Stimulated activated CD4-positive, alpha-beta T cell treated with anti-CD3 and anti-CD28 coated beads, TNF-alpha, amount 100 ng/mL, for 48 hours (primary cell): ENCODE measurements at regions not wholly inside any gene's neighbourhood (a gene's known extent, or its start where the extent isn't known, plus 50 kb on each side); places are given as distances from the start of the nearest gene placed in this dataset.
"Not testable (repeated sequence)": the region's sequence is repeated elsewhere in the genome, so short reads cannot be mapped to it uniquely, and the experiment has no call there.

ENCODE experiments used
- DNase-seq, 3 donors: peaks; one replicate each; pipeline ENCODE4 v3.0.0-alpha.2; 2020; ENCODE audit warnings: low read depth in 3 of 3

DNA sequence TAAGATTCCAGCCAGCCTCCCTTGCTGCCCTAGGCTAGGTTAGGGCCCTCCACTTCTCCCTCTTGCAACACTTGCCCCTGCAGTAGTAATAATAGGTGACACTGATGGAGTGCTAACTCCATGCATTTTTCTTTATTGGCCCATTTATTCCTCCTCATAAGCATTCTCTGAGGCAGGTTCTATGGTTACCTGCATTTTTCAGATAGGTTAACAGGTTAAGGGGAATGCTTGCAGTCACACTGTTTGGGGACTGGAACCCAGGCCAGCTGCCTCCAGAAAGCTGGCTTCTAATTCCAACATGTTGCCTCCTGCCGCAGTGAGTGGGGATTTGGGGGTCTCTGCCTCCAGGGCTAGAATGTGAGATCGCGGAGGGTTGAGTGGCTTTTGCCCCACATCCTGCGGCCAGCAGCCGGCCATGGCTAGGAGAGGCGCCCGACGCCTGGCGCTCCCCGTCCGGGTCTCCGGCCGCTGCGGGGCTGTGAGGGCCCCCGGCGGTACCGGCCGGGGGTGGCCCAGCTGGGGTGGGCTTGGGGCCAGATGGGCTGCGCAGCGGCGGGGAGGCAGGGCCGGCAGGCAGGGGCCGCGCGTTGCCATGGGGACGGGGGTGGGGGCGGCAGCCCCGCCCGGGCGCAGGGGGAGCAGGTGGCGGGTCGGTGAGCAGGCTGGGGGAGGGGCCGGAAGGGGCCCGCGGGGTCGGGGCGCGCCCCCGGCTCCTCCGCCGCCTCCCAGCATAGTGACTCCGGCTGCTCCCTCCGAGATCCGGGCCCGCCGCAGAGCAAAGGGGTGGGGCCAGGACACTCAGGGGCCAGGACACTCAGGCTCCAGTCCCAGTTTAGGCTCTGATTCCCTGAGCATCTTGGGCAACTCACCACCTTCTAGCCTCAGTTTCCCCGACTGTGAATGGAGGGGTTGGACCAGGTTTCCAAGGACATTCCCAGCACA, 68.4 kb upstream of the SSBP3 start:
- no peak for DNase-seq

DNA sequence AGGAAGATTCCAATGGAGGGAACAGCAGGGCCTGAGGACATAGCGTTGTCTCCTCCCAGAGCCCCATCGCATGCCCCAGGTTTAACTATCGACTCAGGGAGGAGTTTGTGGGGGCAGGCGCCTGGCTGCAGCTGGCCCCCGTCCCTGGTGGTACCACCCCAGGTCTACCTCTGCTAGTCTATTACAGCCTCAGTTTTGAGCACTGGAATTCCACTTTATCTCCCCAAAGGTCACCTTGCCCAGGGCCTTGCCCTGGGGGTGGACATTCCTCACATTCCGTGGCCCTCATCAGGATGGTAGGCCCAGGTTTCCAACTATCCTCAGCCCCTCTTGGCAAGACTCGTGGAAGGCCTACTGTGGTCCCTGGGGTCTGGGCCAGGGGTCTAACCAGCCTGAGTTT, 65.4 kb upstream of the SSBP3 start:
- no peak for DNase-seq

DNA sequence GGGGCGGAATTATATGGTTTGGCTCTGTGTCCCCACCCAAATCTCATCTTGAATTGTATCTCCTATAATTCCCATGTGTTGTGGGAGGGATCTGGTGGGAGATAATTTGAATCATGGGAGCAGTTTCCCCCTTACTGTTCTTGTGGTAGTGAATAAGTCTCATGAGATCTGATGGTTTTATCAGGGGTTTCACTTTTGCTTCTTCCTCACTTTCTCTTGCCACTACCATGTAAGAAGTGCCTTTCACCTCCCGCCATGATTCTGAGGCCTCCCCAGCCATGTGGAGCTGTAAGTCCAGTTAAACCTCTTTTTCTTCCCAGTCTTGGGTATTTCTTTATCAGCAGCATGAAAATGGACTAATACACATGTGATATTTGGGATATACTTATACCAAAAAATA, 63.2 kb upstream of the SSBP3 start:
- not testable (repeated sequence) for DNase-seq

DNA sequence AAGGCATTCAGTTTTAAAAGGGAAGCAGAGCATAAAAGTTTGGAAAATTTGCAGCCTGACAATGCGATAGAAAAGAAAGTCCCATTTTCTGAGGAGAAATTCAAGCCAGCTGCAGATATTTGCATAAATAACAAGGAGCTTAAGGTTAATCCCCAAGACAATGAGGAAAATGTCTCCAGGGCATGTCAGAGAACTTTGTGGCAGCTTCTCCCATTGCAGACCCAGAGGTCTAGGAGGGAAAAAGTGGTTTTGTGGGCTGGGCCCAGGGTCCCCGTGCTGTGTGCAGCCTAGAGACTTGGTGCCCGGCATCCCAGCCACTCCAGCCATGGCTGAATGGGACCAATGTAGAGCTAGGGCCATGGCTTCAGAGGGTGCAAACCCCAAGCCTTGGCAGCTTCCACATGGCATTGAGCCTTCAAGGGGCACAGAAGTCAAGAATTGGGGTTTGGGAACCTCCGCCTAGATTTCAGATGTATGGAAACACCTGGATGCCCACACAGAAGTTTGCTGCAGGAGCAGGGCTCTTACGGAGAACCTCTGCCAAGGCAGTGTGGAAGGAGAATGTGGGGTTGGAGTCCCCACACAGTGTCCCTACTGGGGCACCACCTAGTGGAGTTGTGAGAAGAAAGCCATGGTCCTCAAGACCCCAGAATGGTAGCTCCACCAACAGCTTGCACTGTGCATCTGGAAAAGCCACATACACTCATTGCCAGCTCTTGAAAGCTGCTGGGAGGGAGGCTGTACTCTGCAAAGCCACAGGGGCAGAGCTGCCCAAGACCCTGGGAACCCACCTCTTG, 62.3 kb upstream of the SSBP3 start:
- DNase-seq: not testable (repeated sequence)

DNA sequence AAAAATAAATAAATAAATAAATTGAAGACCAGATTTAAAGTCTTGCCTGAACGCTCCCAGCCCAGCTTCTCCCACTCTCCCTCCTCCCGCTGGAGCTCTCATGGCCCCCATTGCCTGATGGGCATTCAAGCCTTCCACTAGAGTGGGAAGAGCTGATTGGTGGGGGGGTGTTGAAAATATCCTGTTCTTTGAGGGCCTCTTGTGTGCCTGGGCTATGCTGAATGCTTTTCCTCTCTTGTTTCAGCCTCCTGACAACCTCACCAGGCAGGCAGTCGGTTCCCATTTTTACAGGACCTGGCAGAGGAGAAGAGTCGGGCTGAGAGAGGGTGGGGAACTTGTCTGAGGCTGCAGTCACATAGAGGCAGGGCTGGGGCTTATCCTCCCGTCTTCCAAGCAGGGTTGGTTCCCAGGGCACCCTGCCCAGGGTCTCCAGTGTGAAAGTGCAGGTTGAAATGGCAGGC, 59.2 kb upstream of the SSBP3 start:
- DNase-seq: no peak

DNA sequence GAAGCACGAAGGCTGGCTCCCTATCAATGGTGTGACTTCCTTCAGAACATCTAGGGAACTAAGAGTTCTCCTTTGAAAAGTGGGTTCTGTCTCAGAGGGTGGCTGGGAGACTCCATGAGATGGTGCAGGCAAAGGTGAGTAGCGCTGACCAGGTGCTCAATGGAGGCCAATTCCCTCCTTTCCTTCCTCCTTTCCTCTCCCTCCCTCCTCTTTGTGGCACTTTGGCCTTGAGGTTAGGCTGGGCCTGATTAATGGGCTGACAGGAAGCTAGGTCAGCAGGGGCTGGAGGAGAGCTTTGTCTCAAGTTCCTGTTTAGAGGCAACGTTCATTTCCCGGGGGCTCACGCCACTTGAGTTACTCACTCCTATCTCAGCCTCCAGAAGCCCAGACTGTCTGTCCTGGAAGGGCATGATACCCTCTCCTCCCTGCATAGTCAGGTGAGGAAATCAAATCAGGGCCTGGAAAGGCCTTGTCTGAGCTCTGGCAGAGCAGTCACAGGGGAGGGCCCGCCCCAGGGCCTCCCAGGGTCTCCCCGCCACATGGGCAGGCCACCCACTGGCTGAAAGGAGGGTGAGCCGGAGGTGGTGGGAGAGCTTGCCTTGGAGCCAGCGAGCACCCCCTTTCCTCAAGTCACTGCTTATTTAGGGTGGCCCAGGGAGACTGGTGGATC, 58.4 kb upstream of the SSBP3 start:
- no peak for DNase-seq

DNA sequence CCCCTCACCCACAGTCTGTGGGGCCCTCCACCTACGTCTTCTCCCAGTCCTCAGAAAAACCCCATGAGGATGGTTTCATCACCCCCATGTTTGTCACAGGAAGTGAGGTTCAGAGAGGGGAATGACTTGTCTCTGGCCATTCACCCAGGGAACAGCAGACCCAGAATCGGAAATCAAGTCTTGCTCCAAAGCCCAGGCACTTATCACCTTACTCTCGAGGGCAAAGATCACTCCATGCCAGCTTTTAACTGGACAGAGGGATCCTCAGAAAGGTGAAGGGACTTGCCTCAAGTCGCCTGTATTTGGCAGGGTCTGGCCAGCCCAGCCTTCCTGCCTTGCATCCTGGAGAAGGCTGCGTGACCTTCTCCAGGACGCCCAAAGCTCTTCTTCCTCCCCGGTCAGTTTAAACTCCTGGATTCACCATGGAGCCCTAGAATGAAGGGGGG, 57.9 kb upstream of the SSBP3 start:
- no peak for DNase-seq

DNA sequence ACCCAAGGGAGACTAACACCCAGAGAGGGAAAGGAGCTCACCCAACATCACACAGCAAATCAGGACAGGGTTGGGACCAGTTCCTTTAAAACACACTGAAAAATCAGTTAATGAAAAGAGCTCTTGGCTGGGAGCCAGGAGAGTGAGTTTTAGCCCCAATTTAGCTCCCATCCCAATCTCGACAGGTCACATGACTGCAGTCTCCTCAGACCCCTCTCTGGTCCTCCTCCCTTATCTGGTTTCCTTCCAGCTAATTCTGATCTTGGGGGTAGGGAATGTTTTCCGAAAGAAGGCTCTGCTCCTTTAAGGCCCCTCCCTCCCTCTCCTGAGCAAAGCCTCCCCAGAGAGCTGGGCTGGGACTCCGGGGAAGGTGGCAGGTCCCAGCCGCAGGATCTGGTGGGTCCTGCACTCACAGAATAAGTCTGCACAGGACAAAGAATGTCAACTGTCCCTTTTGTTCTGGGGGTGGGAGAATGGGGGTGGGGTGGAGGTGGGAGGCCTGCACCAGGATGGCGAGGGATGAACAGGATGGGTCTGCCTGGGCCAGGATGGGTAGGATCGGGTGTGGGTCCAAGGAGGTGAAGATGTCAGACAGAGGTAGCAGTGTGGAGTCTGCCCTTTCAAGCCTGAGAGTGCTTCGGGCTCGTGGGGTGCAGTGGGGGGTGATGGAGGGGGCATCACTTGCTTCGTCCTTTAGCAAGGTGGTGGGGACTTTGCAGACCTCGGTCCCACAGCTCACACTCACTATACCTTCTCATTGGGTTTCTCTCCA, 57.3 kb upstream of the SSBP3 start:
- no peak for DNase-seq

DNA sequence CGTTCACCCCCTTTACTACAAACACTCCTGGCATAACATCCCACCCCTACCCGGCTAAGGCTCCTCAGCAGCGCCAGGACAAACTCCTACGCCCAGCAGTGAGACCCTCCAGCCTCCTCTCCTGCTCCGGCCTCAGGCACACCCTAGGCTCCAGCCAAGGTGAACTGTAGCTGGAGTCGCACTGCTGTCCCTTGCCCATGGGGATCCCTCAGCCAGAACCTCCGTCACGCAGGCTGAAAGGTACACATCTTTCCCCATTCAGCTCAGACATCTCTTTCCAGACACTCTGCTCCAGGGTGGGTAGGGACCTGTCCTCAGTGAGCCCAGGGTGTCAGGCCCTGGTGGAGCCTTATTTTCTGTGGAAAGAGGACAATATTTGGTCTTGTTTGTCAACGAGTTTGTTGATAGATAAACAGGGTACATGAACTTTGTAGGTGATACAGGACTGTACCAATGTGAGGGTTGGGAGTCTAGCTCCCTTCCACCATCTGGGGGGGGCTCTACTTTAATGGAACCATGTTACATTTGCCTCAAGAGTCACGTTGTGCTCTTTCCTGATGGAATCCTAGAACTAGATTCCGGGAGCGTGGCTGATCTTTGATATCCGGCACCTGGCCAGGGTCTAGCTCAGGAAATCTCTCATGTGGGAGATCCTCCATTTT, 56.5 kb upstream of the SSBP3 start:
- DNase-seq: no peak

DNA sequence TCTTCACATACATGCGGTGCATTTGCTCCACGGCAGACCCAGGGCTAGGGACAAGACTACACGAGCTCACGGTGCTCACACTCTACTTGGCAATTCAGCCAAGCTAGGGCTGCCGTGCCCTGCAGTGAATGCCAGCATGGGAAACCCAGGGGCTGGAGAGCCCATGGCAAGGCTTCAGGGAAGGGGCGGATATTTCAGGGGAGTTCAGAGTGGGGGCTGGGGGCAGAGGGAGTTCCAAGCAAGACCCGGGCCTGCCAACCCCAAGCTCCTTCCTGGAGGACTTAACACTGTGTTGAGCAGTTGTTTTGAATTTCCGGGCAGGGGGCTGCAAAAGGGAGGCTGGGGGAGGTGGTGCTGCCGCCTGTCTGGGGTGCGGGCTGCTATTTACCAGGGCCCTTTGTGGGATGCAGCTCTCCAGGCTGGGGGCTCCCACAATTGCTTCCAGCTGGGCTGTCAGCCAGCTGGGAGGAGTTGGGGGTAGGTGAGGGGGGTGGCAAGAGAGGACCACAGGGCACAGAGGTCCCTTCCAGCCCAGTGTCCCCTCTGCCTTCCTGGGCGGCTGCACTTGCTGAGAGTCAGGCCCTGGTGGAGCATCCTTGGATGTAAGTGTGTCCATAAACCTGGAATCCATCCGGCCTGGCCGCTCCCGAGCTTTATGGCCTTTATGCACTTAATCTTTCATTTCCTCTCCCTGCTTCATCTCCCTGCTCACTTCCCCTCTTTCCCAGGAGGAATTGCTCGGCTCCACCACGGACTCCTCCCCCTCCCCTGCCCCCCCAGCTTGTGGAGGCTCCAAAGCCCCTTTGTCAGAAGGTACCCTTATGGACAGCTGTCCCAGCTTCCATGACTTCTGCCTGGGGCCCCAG, 55.8 kb upstream of the SSBP3 start:
- DNase-seq: no peak

DNA sequence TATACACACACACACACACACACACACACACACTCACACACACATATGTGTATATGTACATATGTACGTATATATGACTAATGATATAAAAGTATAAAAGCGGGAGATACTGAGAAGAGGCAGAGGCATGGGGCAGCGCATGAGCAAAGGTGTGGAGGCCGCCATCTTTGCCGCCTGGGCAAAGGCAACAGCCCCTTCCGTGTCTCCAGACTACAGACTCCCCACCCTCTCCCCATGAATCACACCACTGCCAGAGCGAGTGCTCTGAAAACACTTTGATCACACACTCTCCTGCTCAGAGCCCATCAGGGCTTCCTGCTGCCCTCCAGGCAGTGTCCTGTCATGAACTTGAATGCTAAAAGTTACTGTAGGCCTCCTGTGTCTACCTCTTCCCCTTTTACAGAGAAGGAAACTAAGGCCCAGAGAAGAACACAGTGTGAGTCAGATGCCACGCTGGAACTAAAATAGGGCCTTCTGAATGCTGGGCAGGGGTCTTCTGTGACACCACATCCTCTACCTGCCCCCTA, 54.7 kb upstream of the SSBP3 start:
- no peak for DNase-seq

DNA sequence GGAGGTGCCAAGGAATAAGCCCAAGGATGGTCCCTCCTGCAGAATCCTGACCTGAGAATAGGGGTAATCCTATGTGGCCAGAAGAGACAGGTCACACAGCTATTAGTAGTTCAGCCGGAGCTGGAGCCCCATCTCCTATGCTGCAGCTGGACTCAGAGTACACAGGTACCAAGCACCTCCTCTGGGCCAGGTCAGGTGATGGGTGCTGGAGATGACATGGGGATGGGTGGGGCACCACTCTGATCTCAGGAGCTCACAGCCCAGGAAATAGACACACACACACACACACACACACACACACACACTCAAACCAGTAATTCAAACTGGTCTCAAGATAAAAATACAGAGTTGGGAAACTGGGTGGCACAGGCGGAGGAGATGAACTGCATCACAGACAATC, 54.2 kb upstream of the SSBP3 start:
- no peak for DNase-seq

DNA sequence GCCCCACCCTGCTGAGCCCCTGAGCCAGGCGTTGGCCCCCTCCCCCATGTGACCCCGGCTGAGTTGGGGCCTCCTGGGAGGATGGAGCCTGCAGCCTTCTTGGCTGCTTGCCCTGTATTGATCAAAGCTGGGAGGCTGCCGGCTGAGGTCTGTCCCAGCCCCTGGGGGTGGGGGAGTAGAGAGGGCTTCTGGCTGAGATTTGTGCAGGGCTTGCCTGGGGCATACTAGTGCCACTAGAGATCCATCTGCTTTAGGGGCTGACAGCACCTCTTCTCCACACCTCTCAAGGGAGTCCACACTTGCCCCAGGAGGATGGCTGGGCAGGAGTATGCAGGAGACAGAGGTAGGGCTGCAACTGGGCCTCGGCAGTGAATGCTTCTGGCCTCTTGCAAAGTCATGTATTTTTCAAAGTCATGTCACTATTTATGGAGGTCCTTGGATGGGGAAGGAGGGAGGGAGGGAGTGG, 53.6 kb upstream of the SSBP3 start:
- DNase-seq: no peak

DNA sequence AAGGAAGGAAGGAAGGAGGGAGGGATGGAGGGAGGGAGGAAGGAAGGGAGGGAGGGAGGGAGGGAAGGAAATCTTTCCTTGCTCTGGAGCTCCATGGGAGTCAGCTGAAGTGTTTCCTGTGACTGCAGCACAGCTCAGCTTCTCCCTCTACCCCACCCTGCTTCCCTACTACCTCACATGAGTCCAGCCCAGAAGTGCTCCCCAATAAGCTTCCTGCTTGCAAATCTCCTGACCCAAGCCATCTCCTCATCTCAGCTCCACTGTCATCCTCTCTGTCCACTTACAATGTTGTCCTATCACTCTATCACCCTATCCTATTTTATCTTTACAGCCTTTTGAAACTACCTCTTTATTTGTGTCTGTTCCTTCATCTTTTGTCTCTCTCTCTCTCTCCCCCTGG, 52.9 kb upstream of the SSBP3 start:
- no peak for DNase-seq

DNA sequence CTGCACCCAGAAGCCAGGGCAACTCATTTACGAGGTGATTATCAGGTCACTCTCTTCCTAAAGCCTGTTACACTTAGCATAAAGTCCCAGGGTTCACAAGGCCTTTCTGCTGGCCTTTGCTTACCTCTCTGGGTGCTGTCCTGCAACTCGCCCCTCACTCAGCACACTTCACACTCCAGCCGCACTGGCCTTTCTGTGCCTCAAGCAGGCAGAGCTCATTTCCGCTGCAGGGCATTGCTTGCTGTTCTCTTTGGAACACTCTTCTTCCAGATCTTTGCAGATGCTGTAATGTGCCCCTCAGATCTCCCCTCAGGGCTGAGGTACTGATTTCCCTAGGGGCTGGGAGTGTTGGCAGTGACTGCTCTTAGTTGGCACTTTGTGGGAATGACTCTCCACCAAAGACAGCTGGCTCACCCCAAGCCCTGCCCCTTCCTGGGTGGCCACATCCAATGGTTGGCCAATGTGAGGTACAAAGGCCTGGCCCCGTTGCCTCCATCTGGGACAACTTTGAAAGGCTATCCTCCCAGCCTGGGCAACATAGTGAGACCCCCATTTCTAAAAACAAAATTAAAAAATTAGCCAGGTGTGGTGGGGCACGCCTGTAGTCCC, 50.8 kb upstream of the SSBP3 start:
- DNase-seq: no peak

DNA sequence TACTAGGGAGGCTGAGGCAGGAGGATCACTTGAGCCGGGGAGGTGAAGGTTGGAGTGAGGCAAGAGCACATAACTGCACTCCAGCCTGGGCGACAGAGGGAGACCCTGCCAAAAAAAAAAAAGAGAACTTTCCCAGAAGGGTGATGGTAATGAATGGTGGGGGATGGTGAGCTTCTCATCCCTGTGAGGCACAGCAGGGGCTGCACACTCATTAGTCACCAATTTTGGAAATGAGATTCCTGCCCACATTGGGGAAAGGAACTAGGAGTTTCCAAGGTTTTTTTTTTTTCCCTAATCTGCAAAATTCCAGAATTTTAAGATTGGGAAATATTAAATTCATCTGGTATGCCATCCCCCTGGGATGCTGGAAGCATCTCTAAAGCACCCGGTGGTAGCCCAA, 50.2 kb upstream of the SSBP3 start:
- no peak for DNase-seq
